HG03045 (cell line): ENCODE measurements at regions not wholly inside any gene's neighbourhood (a gene's known extent, or its start where the extent isn't known, plus 50 kb on each side); places are given as distances from the start of the nearest gene placed in this dataset.

Experiments used
- ATAC-seq: cut with Tn5 transposase; IDR thresholded peaks from one replicate; pipeline ENCODE4 v1.9.1; 2021; ENCODE audit warnings: mild to moderate bottlenecking, moderate library complexity; ENCODE audit not compliant: unreplicated experiment

GRCh38 chr7:13179011-13179582 lies 491.7 kb downstream of the ARL4A start:
- ATAC-seq = no peak

DNA sequence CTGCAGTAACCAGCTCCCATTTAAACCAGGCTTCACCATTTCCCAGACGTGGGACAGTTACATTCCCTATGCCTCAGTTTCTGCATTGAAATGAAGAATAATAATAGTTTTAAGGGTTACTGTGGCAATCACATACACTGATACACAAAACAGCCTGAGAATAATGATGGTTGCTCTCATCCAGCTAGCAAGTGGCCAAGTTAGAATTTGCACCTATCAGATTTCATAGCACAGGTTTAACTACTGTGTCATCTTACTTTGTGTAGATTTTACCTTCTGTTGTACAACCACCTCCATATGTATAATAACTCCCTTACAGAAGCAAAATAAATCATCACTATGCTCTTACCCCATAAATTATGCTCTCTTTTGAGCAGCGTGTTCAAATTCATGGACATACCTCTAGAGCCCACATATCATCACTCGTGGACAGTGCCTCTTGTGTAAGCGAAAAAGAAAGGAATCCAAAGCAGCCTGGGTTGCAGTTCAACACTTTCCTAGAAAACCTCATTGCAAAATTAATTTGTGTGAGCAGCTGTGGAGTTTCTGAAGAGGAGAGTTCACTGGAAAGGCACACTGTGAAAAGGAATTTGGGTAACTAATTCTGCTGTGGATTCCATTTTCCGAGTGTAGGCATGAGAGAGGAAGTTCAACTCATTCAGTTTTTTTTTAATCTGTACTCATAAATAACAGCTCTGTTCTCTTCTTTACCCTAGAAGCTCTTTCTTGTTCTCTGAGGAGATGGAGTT lies 492.5 kb downstream of the ARL4A start:
- no peak for ATAC-seq

DNA sequence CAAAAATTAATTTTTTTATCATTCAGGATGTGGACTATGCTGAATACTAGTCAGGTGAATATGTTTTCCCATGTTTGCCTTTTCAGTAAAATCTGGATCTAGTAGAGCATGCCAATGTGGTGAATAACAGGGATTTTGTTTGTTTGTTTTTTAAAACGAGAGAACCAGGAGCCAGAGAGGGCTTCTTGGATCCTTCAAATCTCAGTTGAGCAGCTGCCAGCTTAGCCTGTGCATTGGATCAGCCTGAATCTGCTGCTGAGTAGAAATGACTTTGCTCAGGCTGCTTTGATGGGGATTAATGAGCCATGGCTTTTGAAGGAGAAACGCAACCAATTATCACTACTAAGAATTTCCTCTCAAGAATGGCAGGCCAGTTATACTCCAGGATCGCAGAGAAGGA lies 493.8 kb downstream of the ARL4A start:
- no peak for ATAC-seq

- no peak for ATAC-seq
These were observed 497.7 kb downstream of the ARL4A start for GRCh38 chr7:13185139-13185538.

GRCh38 chr7:13188236-13188805 lies 500.9 kb downstream of the ARL4A start:
- ATAC-seq = no peak

DNA sequence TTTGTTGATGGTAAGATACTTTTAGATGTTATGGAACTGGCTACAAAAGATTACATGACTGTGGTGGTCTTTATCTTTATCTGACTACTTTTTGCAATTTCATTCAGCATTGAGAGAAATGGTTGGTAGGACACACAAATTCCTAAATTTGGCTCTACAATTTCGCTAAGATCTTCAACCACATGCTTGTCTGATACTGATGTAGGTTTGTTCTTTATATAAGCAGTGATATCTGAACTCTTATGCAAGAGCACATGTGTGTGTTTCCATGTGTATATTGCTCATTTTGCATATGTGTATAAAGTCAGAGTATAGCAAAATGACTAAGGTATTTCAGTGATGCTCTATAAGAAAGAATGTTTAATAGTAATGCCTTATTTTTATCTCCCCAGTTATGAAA lies 501.5 kb downstream of the ARL4A start:
- ATAC-seq = no peak

DNA sequence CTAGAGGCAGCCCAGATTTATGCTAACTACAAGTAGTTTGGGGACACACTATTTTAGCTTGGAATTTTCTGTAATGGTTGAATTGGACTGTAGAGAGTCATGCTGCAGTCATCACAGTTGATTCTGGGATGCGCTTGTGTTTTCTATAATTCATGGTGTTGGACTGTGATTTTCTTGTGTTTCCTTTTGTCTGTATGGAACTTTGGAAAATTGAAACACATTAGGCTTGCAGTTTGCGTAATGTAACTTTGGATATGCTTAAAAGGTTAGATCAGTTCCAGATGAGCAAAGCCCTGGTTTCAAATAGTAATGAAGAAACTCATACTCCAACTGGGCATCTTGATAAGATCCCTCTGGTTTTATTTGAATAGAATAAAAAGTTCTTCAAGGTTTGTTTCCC lies 502.2 kb downstream of the ARL4A start:
- no peak for ATAC-seq

DNA sequence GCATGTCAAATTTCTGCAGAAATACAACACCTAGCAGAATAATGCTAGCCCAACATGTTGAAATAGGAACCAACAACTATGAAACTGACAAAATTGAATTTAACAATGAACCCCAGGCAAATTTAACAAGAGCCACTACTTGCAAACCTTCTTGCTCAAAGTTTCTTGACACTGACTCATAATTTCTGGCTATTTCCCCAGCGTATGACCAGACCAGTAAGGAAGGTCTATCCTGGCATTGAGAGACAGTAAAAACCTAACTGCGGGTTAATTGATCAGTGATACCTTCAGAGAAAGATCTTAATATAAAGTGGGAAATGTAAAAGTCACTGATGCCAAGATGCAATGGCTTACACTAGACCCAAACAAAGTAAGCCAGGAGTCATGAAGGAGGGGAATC lies 510.1 kb downstream of the ARL4A start:
- ATAC-seq = no peak

- no peak for ATAC-seq
These were observed 510.6 kb downstream of the ARL4A start for GRCh38 chr7:13198036-13198435.

GRCh38 chr7:13198727-13199126 lies 511.3 kb downstream of the ARL4A start:
- ATAC-seq = no peak

- no peak for ATAC-seq
These were observed 514.2 kb downstream of the ARL4A start for GRCh38 chr7:13201628-13202027.

DNA sequence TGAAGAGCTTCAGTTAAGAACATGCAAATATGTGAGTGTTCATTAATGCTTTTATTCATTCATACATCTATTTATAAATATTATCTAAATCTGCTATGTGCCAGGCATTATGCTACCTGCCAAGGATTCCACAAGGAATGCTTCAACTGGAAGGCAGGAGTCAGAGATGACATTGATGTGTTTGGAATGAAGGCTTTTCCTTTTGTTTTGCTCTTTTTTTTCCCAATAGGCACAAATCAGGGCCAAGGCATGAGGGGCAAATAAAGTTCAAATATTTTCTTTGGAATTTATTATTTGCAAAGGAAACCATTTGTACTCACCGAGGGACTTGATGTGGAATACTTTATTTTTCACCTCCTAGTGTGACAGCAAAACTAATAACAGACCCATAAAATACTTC lies 530.3 kb downstream of the ARL4A start:
- no peak for ATAC-seq

DNA sequence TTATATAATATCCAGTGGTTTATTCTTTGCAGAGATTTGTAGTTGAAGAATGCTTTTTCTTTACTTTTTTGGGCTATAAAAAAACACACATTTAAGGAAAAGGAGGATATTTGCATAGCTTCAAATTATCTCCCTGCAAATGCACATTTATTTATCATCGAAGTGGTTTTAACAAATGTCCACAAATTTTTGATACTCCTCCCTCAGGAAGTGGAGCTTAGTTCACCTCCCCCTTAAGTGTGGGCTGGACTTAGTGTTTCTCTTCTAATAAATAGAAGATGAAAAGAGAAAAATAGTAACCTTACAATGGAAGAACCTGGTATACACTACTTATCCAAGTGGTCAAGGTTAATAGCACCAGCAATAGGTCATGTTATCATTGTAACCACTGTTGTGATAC lies 537.6 kb downstream of the ARL4A start:
- no peak for ATAC-seq

DNA sequence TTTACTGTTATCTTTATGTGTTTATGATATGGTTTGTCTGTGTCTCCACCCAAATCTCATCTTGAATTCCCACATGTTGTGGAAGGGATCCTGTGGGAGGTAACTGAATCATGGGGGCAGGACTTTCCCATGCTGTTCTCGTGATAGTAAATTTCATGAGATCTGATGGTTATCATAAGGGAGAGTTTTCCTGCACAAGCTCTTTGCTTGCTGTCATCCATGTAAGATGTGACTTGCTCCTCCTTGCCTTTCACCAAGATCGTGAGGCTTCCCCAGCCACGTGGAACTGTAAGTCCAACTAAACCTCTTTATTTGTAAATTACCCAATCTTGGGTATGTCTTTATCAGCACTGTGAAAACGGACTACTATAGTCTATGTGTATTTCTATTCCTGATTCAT lies 539.0 kb downstream of the ARL4A start:
- no peak for ATAC-seq

DNA sequence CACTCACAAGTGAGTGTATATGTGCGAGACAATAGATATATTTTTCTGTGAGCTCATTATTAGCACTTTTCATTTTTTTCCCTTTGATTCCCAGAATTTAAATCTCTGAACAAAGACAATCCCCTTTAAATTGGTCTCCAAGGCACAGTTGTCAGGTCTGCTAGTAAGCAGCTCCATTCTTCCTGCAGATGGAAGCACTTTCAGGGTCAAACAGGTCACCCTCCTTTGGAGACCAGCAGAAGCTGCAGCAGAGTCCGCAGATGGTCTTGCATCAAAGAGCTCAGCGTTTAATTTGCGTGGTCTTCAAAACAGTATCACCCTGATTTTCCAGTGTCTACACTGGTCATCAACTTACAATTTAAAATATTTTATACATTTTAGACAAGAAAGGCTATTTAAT lies 543.8 kb downstream of the ARL4A start:
- no peak for ATAC-seq

GRCh38 chr7:13235436-13235835 lies 548.0 kb downstream of the ARL4A start:
- no peak for ATAC-seq

DNA sequence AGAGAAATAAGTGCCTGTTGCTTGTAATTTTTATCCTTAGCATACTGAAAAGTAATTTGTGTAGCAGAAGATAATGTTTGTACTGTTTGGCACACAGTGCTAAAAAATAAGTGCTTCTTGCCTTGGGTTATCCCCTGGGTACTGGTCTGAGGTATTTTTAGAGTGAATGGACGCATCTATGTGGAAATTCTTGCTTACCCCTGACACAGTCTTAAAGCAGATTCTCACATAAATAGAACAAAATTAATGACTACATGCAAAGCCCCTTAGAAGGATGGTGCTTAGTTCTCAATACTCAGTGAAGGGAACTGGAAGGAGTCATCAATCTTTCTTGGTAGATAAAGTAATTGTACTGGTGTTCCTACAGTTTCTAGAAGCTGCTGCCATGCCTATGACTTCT lies 548.6 kb downstream of the ARL4A start:
- no peak for ATAC-seq

GRCh38 chr7:13240349-13240748 lies 552.9 kb downstream of the ARL4A start:
- no peak for ATAC-seq

DNA sequence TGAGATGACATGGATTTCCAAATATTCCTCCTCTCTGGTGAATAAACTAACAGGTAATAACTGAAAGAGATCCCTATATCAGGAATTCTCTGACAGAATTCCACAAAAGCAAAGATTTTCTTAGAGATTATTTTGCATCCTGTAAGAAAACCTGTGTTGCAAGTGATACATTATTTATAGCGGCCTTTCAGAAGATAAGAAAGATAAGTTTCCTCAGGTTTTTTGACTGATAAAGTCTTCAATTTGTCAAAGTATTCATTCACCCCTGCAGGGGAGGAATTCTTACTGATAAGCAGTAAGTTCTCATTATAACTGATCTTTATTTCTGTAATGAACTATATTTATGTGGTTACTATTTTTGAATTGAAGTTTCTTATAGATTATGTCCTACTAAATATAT lies 554.0 kb downstream of the ARL4A start:
- no peak for ATAC-seq

GRCh38 chr7:13257661-13258060 lies 570.2 kb downstream of the ARL4A start:
- ATAC-seq = no peak

- no peak for ATAC-seq
These were observed 571.0 kb downstream of the ARL4A start for GRCh38 chr7:13258386-13258785.

DNA sequence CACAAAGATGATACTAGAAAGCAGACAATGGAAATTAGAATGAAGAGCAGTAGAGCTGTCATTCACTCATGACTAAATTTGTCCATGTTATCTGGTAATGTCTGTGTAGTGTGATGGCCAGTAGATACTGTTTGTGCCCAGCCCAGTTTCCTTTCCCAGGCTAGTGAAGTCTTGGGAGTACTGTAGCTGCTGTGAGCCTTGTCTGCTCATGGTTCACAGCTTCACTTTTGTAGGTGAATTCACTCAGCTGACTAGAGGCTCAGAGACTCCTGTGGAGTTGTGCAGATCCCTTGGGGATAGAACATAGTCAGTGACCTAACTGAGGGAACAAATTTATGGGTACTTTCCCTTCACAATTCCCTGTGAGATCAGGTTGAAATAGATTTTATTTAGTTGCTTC lies 572.5 kb downstream of the ARL4A start:
- no peak for ATAC-seq
